HG03571 (cell line): ENCODE measurements at regions not wholly inside any gene's neighbourhood (a gene's known extent, or its start where the extent isn't known, plus 50 kb on each side); places are given as distances from the start of the nearest gene placed in this dataset.

Experiments used
- ATAC-seq: cut with Tn5 transposase; IDR thresholded peaks from one replicate; pipeline ENCODE4 v1.9.1; 2021; ENCODE audit not compliant: unreplicated experiment

DNA sequence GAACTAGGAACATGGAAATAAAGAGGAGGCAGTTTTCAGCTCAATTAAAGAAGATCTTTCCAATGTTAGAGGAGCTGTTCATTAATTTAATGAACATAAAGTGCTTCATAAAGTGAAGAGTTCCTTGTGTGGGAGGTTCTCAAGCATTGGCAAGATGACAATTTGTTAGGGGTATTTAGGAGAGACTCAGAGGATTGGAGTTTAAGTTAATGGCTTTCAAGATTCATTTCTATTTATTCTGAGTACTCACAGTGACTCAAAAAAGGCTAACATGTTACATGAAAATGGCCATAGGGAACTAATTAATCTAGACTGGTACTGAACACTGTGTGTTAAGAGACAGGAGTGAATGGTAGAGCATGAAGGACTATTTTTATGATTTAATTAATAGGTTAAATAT, 55.4 kb upstream of the CDH12 start:
- ATAC-seq, result no peak

DNA sequence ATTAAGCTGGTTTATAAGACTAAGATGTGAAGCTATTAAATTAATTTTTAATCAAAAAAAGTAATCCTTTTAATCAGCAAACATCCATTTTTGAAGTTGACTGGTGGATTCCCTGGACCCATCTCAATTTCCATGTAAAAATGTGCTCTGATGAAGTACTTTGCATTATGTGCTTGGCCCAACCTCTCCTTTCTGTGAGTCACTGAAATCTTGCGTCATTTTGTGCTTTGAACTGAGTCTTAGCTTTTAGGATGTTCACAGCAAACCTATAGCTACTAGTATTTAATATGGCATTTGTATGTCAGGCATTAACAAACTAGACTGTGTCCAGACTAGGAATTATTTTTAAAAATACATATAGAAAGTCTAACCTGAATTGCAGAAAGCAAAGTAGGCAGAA, 55.0 kb upstream of the CDH12 start:
- ATAC-seq, result no peak
